IMR-90 (cell line): ENCODE measurements at regions not wholly inside any gene's neighbourhood (a gene's known extent, or its start where the extent isn't known, plus 50 kb on each side); places are given as distances from the start of the nearest gene placed in this dataset.

ENCODE experiments used
- ATAC-seq: fragments of 200-7000 bp; cut with Tn5 transposase; 2 replicates; pipeline ENCODE4 v1.9.1; 2020; ENCODE audit warnings: low read depth, mild to moderate bottlenecking, moderate library complexity
- BruUV-seq: library from RNA; stranded (reverse); fragments of 400-500 nt; replicated peaks from 2 replicates; lab custom pipeline; 2021; lab: Mats Ljungman, UMichigan
- CTCF ChIA-PET: fragments of 300-600 bp; formaldehyde crosslinking; extraction: SDS; loops from one replicate; lab custom pipeline; 2021; ENCODE audit warnings: antibody characterized with exemption; lab: Yijun Ruan, JAX
- POLR2A ChIA-PET: fragments of 300-600 bp; sonication (Branson Sonifier 250); formaldehyde crosslinking; loops from one replicate; lab custom pipeline; 2022; ENCODE audit warnings: antibody characterized with exemption; ENCODE audit not compliant: unreplicated experiment; lab: Charles Lee
- DNase-seq: peaks from one replicate; pipeline ENCODE4 v3.0.0; 2013
- H2AFZ ChIP-seq: replicated peaks from 2 replicates; pipeline ENCODE3; 2013; ENCODE audit warnings: low read length, mild to moderate bottlenecking; ENCODE audit not compliant: poor library complexity
- H2AK5ac ChIP-seq: 2 replicates; pipeline ENCODE4 v1.6.1; 2013; ENCODE audit warnings: low read depth, low read length, inconsistent platforms
- H2AK9ac ChIP-seq: replicated peaks from 2 replicates; pipeline ENCODE3; 2013; ENCODE audit warnings: mild to moderate bottlenecking, low read depth, low read length, moderate library complexity; ENCODE audit not compliant: poor library complexity
- H2BK120ac ChIP-seq: 2 replicates; pipeline ENCODE4 v1.6.1; 2013; ENCODE audit warnings: low read depth, low read length, inconsistent platforms
- H2BK15ac ChIP-seq: 3 replicates; pipeline ENCODE4 v1.6.1; 2013; ENCODE audit warnings: low read depth, low read length, inconsistent platforms
- H2BK20ac ChIP-seq: 2 replicates; pipeline ENCODE4 v1.6.1; 2013; ENCODE audit warnings: low read depth, mild to moderate bottlenecking, inconsistent platforms, low read length, moderate library complexity
- H2BK5ac ChIP-seq: 2 replicates; pipeline ENCODE4 v1.6.1; 2013; ENCODE audit warnings: mild to moderate bottlenecking, low read depth, low read length, inconsistent platforms; ENCODE audit not compliant: poor library complexity, severe bottlenecking
- H3K14ac ChIP-seq: replicated peaks from 2 replicates; pipeline ENCODE4 v1.6.1; 2013; ENCODE audit warnings: low read depth, low read length, inconsistent platforms
- H3K18ac ChIP-seq: 2 replicates; pipeline ENCODE4 v1.6.1; 2013; ENCODE audit warnings: low read depth, low read length, control low read depth
- H3K23ac ChIP-seq: 2 replicates; pipeline ENCODE4 v1.6.1; 2013; ENCODE audit warnings: low read depth, low read length, inconsistent platforms
- H3K27ac ChIP-seq: 2 replicates; pipeline ENCODE4 v1.5.1; 2013; ENCODE audit warnings: mild to moderate bottlenecking, control low read depth, low read length; ENCODE audit not compliant: insufficient read depth
- H3K27me3 ChIP-seq: 2 replicates; pipeline ENCODE4 v1.6.1; 2013; ENCODE audit warnings: low read length; ENCODE audit not compliant: control insufficient read depth, insufficient read depth
- H3K36me3 ChIP-seq: 2 replicates; pipeline ENCODE4 v1.6.1; 2013; ENCODE audit warnings: low read length, mixed read lengths; ENCODE audit not compliant: control insufficient read depth, insufficient read depth
- H3K4ac ChIP-seq: 2 replicates; pipeline ENCODE4 v1.6.1; 2013; ENCODE audit warnings: low read depth, low read length, inconsistent platforms
- H3K4me1 ChIP-seq: 2 replicates; pipeline ENCODE4 v1.6.1; 2013; ENCODE audit warnings: low read length, mixed read lengths; ENCODE audit not compliant: control insufficient read depth, insufficient read depth
- H3K4me2 ChIP-seq: 2 replicates; pipeline ENCODE4 v1.6.1; 2013; ENCODE audit warnings: low read depth, mild to moderate bottlenecking, control low read depth, low read length, moderate library complexity
- H3K4me3 ChIP-seq: 2 replicates; pipeline ENCODE4 v1.5.1; 2013; ENCODE audit warnings: low read depth, mild to moderate bottlenecking, control low read depth, low read length, moderate library complexity; ENCODE audit not compliant: insufficient read depth
- H3K56ac ChIP-seq: 2 replicates; pipeline ENCODE4 v1.6.1; 2013; ENCODE audit warnings: low read length, inconsistent platforms; ENCODE audit not compliant: insufficient read depth; ENCODE audit errors: extremely low read depth
- H3K79me1 ChIP-seq, 2 experiments: 2 replicates each; pipeline ENCODE4 v1.6.1; 2013; ENCODE audit warnings: low read length in 2 of 2, inconsistent platforms in 1 of 2, low read depth in 1 of 2
- H3K9ac ChIP-seq: 2 replicates; pipeline ENCODE4 v1.6.1; 2013; ENCODE audit warnings: low read depth, low read length, control low read depth
- H3K9me1 ChIP-seq: 2 replicates; pipeline ENCODE4 v1.6.1; 2013; ENCODE audit warnings: low read length, inconsistent platforms; ENCODE audit not compliant: insufficient read depth
- H3K9me3 ChIP-seq: 2 replicates; pipeline ENCODE4 v1.6.1; 2013; ENCODE audit warnings: low read length; ENCODE audit not compliant: control insufficient read depth, insufficient read depth
- H4K20me1 ChIP-seq: 2 replicates; pipeline ENCODE4 v1.6.1; 2013; ENCODE audit warnings: low read length, inconsistent platforms; ENCODE audit not compliant: insufficient read depth
- H4K5ac ChIP-seq: 2 replicates; pipeline ENCODE4 v1.6.1; 2013; ENCODE audit warnings: mild to moderate bottlenecking, low read depth, low read length, control low read depth
- H4K8ac ChIP-seq, 2 experiments: 2 replicates each; pipeline ENCODE4 v1.6.1; 2013; ENCODE audit warnings: low read depth in 2 of 2, low read length in 2 of 2, control low read depth in 1 of 2, inconsistent platforms in 1 of 2
- H4K91ac ChIP-seq: 2 replicates; pipeline ENCODE4 v1.6.1; 2013; ENCODE audit warnings: low read depth, low read length, inconsistent platforms; ENCODE audit not compliant: insufficient read depth
- MAZ ChIP-seq: IDR thresholded peaks from 2 replicates; pipeline ENCODE4 v1.6.1; 2012; ENCODE audit warnings: low read depth, mild to moderate bottlenecking, low read length, improper control_type of control experiment, moderate library complexity, borderline replicate concordance
- NFE2L2 ChIP-seq: fragments of 150-350 bp; IDR thresholded peaks from 2 replicates; pipeline ENCODE4 v1.6.1; 2016; ENCODE audit warnings: low read depth, mild to moderate bottlenecking, low read length
- RCOR1 ChIP-seq: IDR thresholded peaks from 2 replicates; pipeline ENCODE4 v1.6.1; 2012; ENCODE audit warnings: mild to moderate bottlenecking, low read length, improper control_type of control experiment; ENCODE audit not compliant: insufficient replicate concordance
- RFX5 ChIP-seq: IDR thresholded peaks from 2 replicates; pipeline ENCODE4 v1.8.0; 2012; ENCODE audit warnings: low read depth, mild to moderate bottlenecking, low read length, moderate library complexity
- WGBS, 2 experiments: methylation state at CpG; one replicate each; pipeline versions ENCODE4 v1.1.5 to v1.1.7; 2013; ENCODE audit warnings: missing lambda C conversion rate in 2 of 2; ENCODE audit not compliant: insufficient read length in 1 of 2; ENCODE audit errors: extremely low coverage in 2 of 2; 5-methylcytosine and 5-hydroxymethylcytosine counted together
- dilution Hi-C: fragments of 300-500 bp; cut with HindIII; formaldehyde crosslinking; loops from one replicate; pipeline ENCODE4 v1.14.3; 2018; ENCODE audit warnings: low sequenced_read_pairs; ENCODE audit not compliant: unreplicated experiment
- in situ Hi-C: fragments of 300-500 bp; cut with MboI; formaldehyde crosslinking; loops from 3 replicates; pipeline ENCODE4 v1.14.3; 2019; ENCODE audit warnings: low sequenced_read_pairs, inconsistent platforms, mixed read lengths
- intact Hi-C: fragments of 100-400 bp; cut with micrococcal nuclease; formaldehyde crosslinking; loops from 2 replicates; pipeline ENCODE4 v1.10.0; 2022

GRCh38 chr20:30168800-30169138, 1088.7 kb upstream of the DEFB115 start:
- whole genome bisulfite sequencing, 2 experiments = 70% methylated on average over 10 of the region's 11 CpGs; no CpG with 5 or more reads in 1 of the 2 experiments
- Histone ChIP-seq H4K5ac (no peak overlapping the region), H2AK5ac (no peak overlapping the region), H3K14ac (no peak overlapping the region), H3K36me3 (no peaks in the 10 kb centered on the region), H3K27ac (no peak overlapping the region), H3K27me3 (no peaks in the 10 kb centered on the region), H2BK20ac (no peak overlapping the region), H2AFZ (no peak overlapping the region), H3K9me3 (peaks cover 17% of the 10 kb centered on the region; the same call in 1 of the 2 replicates), H2BK15ac (no peak overlapping the region), H3K23ac (no peak overlapping the region), H3K18ac (no peak overlapping the region), H3K4me1 (no peaks in the 10 kb centered on the region), H3K79me1 (no peaks in the 10 kb centered on the region), H4K91ac (no peak overlapping the region), H3K4me2 (no peak overlapping the region), H3K56ac (no peak overlapping the region), H4K20me1 (no peaks in the 10 kb centered on the region), H4K8ac (no peak overlapping the region), H3K4me3 (no peak overlapping the region), H2BK5ac (no peak overlapping the region), H2AK9ac (no peak overlapping the region), H3K9me1 (no peaks in the 10 kb centered on the region), H2BK120ac (no peak overlapping the region), H3K9ac (no peak overlapping the region), H3K4ac (no peak overlapping the region)
- no peak for DNase-seq
- ChIA-PET CTCF (no interaction called here), POLR2A (no interaction called here)
- no TSS peak for BruUV-seq
- no peak for ATAC-seq
- dilution Hi-C loops = no loop called here
- intact Hi-C loops = no loop called here
- TF ChIP-seq MAZ (no peak), RFX5 (no peak), RCOR1 (no peak), NFE2L2 (no peak)
- in situ Hi-C loops = no loop called here
